ENCODE measurements at regions not wholly inside any gene's neighbourhood (a gene's known extent, or its start where the extent isn't known, plus 50 kb on each side); places are given as distances from the start of the nearest gene placed in this dataset.

DNA sequence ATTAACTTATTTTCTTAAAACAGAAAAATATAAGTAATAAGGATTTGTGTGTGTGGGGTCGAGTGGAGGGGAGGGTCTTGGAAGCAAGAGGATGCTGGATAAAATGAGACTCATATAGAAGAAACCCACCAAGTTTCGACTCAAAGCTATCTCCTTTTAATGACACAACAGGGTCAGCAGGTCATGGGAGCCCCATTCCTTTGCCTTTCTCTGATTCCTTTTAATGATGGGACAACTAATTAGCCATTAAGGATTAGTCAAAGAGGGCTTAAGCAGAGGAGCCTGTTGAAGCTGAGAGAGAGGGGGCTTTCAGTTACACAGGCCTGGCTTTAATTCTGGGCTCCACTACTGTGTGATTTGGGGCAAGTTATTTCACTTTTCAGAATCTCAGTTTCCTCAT lies 102.8 kb downstream of the GPR50 start:
- DNase-seq = no peak
- no peaks in the 10 kb centered on the region for H3K27me3 Mint-ChIP-seq (ENCODE audit: insufficient read depth)
- Histone ChIP-seq H3K27me3 (ENCODE audit: control insufficient read depth, insufficient read depth, low read length, poor library complexity, severe bottlenecking) (no peaks in the 10 kb centered on the region), H3K9me3 (ENCODE audit: control insufficient read depth, low read length) (no peaks in the 10 kb centered on the region), H3K36me3 (ENCODE audit: control insufficient read depth, insufficient read depth, low read length) (no peaks in the 10 kb centered on the region), H3K27ac (ENCODE audit: low read depth, low read length) (no peak overlapping the region), H3K9ac (ENCODE audit: extremely low read depth, low read length, poor library complexity, severe bottlenecking) (no peak overlapping the region), H3K4me3 (ENCODE audit: low read length) (no peak overlapping the region), H3K4me1 (ENCODE audit: control insufficient read depth, insufficient read depth, low read length) (no peaks in the 10 kb centered on the region)
- TF ChIP-seq, protein P1, sequence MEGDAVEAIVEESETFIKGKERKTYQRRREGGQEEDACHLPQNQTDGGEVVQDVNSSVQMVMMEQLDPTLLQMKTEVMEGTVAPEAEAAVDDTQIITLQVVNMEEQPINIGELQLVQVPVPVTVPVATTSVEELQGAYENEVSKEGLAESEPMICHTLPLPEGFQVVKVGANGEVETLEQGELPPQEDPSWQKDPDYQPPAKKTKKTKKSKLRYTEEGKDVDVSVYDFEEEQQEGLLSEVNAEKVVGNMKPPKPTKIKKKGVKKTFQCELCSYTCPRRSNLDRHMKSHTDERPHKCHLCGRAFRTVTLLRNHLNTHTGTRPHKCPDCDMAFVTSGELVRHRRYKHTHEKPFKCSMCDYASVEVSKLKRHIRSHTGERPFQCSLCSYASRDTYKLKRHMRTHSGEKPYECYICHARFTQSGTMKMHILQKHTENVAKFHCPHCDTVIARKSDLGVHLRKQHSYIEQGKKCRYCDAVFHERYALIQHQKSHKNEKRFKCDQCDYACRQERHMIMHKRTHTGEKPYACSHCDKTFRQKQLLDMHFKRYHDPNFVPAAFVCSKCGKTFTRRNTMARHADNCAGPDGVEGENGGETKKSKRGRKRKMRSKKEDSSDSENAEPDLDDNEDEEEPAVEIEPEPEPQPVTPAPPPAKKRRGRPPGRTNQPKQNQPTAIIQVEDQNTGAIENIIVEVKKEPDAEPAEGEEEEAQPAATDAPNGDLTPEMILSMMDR (conservative IDR thresholded peaks at IDR 0.05) = no peak
- H3K27ac Mint-ChIP-seq = no peak overlapping the region
- WGBS, 2 experiments (ENCODE audit: insufficient coverage in 1 of 2, insufficient read length in 1 of 2) = no CpG with 5 or more reads among the region's 2 CpGs
- H3K9me3 Mint-ChIP-seq = peaks cover 46% of the 10 kb centered on the region
- no peaks in the 10 kb centered on the region for H3K4me1 Mint-ChIP-seq
- no peak overlapping the region for H3K4me3 Mint-ChIP-seq
- H3K36me3 Mint-ChIP-seq (ENCODE audit: low read depth) = no peaks in the 10 kb centered on the region

DNA sequence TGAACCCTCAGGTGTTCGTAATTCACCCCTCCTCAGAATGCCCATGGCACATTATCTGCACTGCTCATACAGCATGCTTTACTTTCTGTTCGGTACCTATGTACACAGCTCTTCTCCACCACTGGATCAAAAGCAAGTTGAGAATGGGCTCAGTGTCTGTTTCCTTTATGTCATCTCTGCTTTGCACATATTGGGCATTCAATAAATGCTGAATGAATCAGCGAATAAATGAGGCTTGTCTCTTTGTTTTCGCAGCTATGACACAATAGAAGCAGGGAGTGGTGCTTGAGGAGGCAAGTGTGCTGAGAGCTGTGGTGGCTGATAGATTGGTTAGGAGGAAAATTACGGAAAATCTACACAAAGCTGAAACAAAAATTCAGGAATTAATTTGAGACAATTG lies 109.1 kb upstream of the VMA21 start:
- Histone ChIP-seq H3K9me3 (ENCODE audit: control insufficient read depth, low read length) (no peaks in the 10 kb centered on the region), H3K4me1 (ENCODE audit: control insufficient read depth, insufficient read depth, low read length) (no peaks in the 10 kb centered on the region), H3K36me3 (ENCODE audit: control insufficient read depth, insufficient read depth, low read length) (no peaks in the 10 kb centered on the region), H3K9ac (ENCODE audit: extremely low read depth, low read length, poor library complexity, severe bottlenecking) (no peak overlapping the region), H3K4me3 (ENCODE audit: low read length) (no peak overlapping the region), H3K27ac (ENCODE audit: low read depth, low read length) (no peak overlapping the region), H3K27me3 (ENCODE audit: control insufficient read depth, insufficient read depth, low read length, poor library complexity, severe bottlenecking) (no peaks in the 10 kb centered on the region)
- no peak overlapping the region for H3K27ac Mint-ChIP-seq
- no peaks in the 10 kb centered on the region for H3K36me3 Mint-ChIP-seq (ENCODE audit: low read depth)
- peaks cover 53% of the 10 kb centered on the region for H3K9me3 Mint-ChIP-seq
- TF ChIP-seq, protein P1 (conservative IDR thresholded peaks at IDR 0.05) = no peak
- no peaks in the 10 kb centered on the region for H3K27me3 Mint-ChIP-seq (ENCODE audit: insufficient read depth)
- no peak for DNase-seq
- no peaks in the 10 kb centered on the region for H3K4me1 Mint-ChIP-seq
- H3K4me3 Mint-ChIP-seq = no peak overlapping the region
- 89% methylated on average over 5 of the region's 5 CpGs; no CpG with 5 or more reads in 1 of the 2 experiments for WGBS, 2 experiments (ENCODE audit: insufficient coverage in 1 of 2, insufficient read length in 1 of 2)

DNA sequence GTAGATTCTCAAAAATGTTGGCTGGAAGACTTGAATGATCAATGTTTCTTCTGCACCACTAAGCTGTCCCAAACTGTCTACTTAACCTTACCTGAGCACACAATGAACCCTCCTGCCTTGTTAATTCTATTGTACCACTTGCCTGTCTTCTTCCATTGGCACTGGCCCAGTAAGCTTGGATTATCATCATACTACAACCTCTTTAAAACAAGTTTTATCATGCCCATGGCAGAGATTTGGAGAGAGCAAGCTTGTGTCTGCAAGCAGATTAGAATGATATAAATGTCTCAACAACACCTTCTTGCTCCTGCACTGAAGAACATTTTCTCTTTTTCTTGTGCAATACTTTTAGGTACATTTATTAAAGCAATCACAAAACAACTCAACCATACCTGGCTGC lies 74.0 kb upstream of the VMA21 start:
- no peaks in the 10 kb centered on the region for H3K36me3 Mint-ChIP-seq (ENCODE audit: low read depth)
- Histone ChIP-seq H3K27ac (ENCODE audit: low read depth, low read length) (no peak overlapping the region), H3K27me3 (ENCODE audit: control insufficient read depth, insufficient read depth, low read length, poor library complexity, severe bottlenecking) (no peaks in the 10 kb centered on the region), H3K9me3 (ENCODE audit: control insufficient read depth, low read length) (no peaks in the 10 kb centered on the region), H3K4me1 (ENCODE audit: control insufficient read depth, insufficient read depth, low read length) (no peaks in the 10 kb centered on the region), H3K9ac (ENCODE audit: extremely low read depth, low read length, poor library complexity, severe bottlenecking) (no peak overlapping the region), H3K4me3 (ENCODE audit: low read length) (no peak overlapping the region), H3K36me3 (ENCODE audit: control insufficient read depth, insufficient read depth, low read length) (no peaks in the 10 kb centered on the region)
- TF ChIP-seq, protein P1 (conservative IDR thresholded peaks at IDR 0.05) = no peak
- no peak for DNase-seq
- H3K4me1 Mint-ChIP-seq = no peaks in the 10 kb centered on the region
- H3K9me3 Mint-ChIP-seq = peaks cover 33% of the 10 kb centered on the region
- no peak overlapping the region for H3K4me3 Mint-ChIP-seq
- H3K27ac Mint-ChIP-seq = no peak overlapping the region
- no peaks in the 10 kb centered on the region for H3K27me3 Mint-ChIP-seq (ENCODE audit: insufficient read depth)
